Activated CD4-positive, alpha-beta T cell treated with anti-CD3 and anti-CD28 coated beads, Interleukin-2, Interleukin-4, amounts not matched to agents 100 ng/mL and 50 ng/mL, durations not matched to agents 16 hours and 8 hours (primary cell): ENCODE measurements at regions not wholly inside any gene's neighbourhood (a gene's known extent, or its start where the extent isn't known, plus 50 kb on each side); places are given as distances from the start of the nearest gene placed in this dataset.
"Not testable (repeated sequence)": the region's sequence is repeated elsewhere in the genome, so short reads cannot be mapped to it uniquely, and the experiment has no call there.

Experiments
- DNase-seq: peaks from one replicate; pipeline ENCODE4 v3.0.0-alpha.2; 2020; ENCODE audit warnings: low spot score

GRCh38 chr13:109273326-109273751, 513.0 kb downstream of the IRS2 start:
- DNase-seq: no peak

GRCh38 chr13:109272595-109273325, 513.6 kb downstream of the IRS2 start:
- no peak for DNase-seq

GRCh38 chr13:109271555-109272541, 514.5 kb downstream of the IRS2 start:
- DNase-seq: no peak

- no peak for DNase-seq
Measured at GRCh38 chr13:109271061-109271460, 515.3 kb downstream of the IRS2 start.

GRCh38 chr13:109269381-109269780, 517.0 kb downstream of the IRS2 start:
- not testable (repeated sequence) for DNase-seq

GRCh38 chr13:109268492-109268891, 517.9 kb downstream of the IRS2 start:
- DNase-seq: not testable (repeated sequence)

GRCh38 chr13:109267400-109267799, 519.0 kb downstream of the IRS2 start:
- not testable (repeated sequence) for DNase-seq

GRCh38 chr13:109265438-109265742, 521.0 kb downstream of the IRS2 start:
- DNase-seq: not testable (repeated sequence)

GRCh38 chr13:109264603-109265437, 521.6 kb downstream of the IRS2 start:
- DNase-seq: not testable (repeated sequence)

GRCh38 chr13:109257761-109258157, 528.6 kb downstream of the IRS2 start:
- DNase-seq: not testable (repeated sequence)
